T-helper 17 cell (primary cell): ENCODE measurements at regions not wholly inside any gene's neighbourhood (a gene's known extent, or its start where the extent isn't known, plus 50 kb on each side); places are given as distances from the start of the nearest gene placed in this dataset.

Experiments used
- ATAC-seq: fragments of 150-1000 bp; cut with Tn5 transposase; 2 replicates; pipeline ENCODE4 v1.10.0; 2021; ENCODE audit warnings: mild to moderate bottlenecking, moderate library complexity
- DNase-seq, 3 donors: peaks; one replicate each; pipeline versions ENCODE4 v3.0.0 to v3.0.0-alpha.2; 2020 to 2021
- H3K9me3 ChIP-seq: one replicate; pipeline ENCODE4 v1.7.0; 2013; ENCODE audit warnings: low read length, mild to moderate bottlenecking; ENCODE audit not compliant: control insufficient read depth, poor library complexity, severe bottlenecking
- H3K27ac Mint-ChIP-seq: one replicate; pipeline ENCODE4 v1.8.0; 2022; ENCODE audit warnings: mild to moderate bottlenecking, moderate library complexity, mixed read lengths
- H3K27me3 Mint-ChIP-seq: one replicate; pipeline ENCODE4 v1.8.0; 2022; ENCODE audit warnings: mixed read lengths
- H3K36me3 Mint-ChIP-seq: one replicate; pipeline ENCODE4 v1.8.0; 2022; ENCODE audit warnings: low read depth, mixed read lengths
- H3K4me1 Mint-ChIP-seq: one replicate; pipeline ENCODE4 v1.8.0; 2022; ENCODE audit warnings: mild to moderate bottlenecking, mixed read lengths
- H3K4me3 Mint-ChIP-seq: one replicate; pipeline ENCODE4 v1.8.0; 2022; ENCODE audit warnings: mild to moderate bottlenecking, moderate library complexity, mixed read lengths

DNA sequence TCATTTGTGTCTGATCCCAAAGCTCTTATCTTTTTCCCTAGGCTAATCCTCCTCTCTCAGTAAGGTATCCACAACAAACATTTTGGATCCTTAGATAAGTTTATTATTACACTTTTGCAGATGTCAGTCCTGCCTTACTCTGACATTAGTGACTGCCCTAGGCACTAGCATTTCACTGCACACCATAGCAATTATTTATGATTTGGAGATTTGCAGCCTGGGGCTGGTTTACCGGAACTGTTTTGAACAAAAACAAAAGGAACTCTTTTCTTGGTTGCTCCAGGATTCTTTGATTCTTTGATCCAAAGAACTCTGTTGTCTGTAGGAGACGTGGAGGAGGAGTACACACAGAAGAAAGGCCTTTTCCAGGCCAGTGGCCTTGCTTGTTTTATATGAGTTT, 80.4 kb downstream of the EDNRB start:
- H3K36me3 Mint-ChIP-seq: no peaks in the 10 kb centered on the region
- H3K4me3 Mint-ChIP-seq: no peak overlapping the region
- H3K9me3 ChIP-seq: no peaks in the 10 kb centered on the region
- ATAC-seq (no peak), DNase-seq (no peak)
- no peaks in the 10 kb centered on the region for H3K27me3 Mint-ChIP-seq
- H3K27ac Mint-ChIP-seq: no peak overlapping the region
- H3K4me1 Mint-ChIP-seq: no peaks in the 10 kb centered on the region

DNA sequence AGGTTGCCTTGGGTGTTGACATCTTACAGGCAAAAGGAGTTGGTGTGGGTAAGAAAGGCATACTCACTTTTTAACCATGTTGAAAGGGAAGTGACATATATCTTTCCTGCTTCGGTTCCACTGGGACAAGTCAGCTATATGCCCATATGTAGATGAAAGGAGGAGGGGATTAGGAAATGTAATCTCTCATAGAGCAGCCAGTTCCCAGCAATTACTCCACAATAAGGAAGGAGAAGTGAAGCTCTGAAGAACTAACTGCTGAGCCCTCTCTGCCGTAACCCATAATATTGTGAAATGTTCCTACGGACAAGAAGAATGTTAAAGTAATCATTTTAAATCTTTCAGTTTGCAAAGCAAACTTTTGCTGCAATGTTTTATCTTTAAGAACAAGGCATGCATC, 82.2 kb downstream of the EDNRB start:
- H3K36me3 Mint-ChIP-seq: no peaks in the 10 kb centered on the region
- no peaks in the 10 kb centered on the region for H3K27me3 Mint-ChIP-seq
- no peak overlapping the region for H3K27ac Mint-ChIP-seq
- no peaks in the 10 kb centered on the region for H3K9me3 ChIP-seq
- H3K4me1 Mint-ChIP-seq: no peaks in the 10 kb centered on the region
- DNase-seq (no peak), ATAC-seq (no peak)
- H3K4me3 Mint-ChIP-seq: no peak overlapping the region

DNA sequence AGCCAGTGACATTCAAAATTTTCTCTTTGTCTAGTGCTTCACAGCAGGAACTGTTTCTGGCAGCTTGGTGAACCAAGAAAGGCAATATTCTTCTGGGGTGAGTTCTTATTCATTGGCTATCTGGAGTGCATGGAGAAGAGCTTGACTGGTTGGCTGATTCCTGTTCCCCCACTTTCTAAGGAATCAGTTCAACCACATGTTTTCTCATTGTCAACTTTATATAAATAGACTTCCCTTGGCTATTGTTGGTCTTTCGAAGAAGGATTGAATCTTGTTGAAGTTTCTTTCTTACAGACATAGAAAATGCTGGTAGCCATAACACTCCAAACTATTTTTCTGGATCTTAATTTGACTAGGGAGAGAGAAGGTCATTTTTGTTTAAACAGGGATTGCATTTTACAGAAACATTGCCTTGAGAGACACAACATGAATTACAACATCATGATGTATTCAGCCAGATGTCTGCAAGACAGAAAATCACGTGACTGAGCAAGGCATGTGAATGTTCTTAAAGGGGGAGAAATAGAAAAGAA, 85.2 kb downstream of the EDNRB start:
- no peaks in the 10 kb centered on the region for H3K4me1 Mint-ChIP-seq
- ATAC-seq (no peak), DNase-seq (no peak)
- no peaks in the 10 kb centered on the region for H3K9me3 ChIP-seq
- no peaks in the 10 kb centered on the region for H3K27me3 Mint-ChIP-seq
- no peaks in the 10 kb centered on the region for H3K36me3 Mint-ChIP-seq
- no peak overlapping the region for H3K4me3 Mint-ChIP-seq
- H3K27ac Mint-ChIP-seq: no peak overlapping the region

DNA sequence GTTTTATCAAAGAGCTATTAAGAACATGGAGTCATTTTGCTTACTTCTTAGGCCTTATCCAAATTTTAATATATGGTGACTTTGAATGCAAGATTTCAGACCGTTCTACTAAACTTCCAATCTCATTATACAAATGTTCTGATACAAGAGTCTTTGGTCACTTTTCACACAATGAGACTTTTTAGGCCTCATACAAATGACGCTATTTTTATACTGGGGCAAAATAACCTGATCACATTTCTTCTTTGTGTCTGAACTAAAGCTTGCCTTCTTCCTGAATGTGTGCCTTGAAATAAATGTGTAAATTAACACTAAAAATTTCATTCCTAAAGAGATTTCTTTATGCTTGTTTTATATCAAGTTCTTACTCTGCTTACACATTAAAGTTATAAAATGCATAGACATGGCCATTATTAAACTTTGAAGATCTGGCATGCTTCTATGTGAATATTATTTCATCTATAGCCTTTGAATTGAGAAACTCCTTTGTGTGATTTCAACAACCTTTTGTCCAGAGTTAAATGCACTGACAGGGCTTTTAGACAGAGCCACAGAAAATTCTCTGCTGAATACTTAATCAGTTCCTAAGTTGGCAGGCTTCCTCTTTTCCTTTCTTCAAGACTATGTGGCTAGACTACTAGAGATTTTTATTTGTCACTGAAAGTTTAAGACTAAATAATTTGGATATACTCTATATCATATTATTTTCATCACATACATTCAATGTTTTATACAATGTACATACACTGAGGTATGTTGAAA, 86.1 kb downstream of the EDNRB start:
- no peak for ATAC-seq
- H3K27me3 Mint-ChIP-seq: no peaks in the 10 kb centered on the region

DNA sequence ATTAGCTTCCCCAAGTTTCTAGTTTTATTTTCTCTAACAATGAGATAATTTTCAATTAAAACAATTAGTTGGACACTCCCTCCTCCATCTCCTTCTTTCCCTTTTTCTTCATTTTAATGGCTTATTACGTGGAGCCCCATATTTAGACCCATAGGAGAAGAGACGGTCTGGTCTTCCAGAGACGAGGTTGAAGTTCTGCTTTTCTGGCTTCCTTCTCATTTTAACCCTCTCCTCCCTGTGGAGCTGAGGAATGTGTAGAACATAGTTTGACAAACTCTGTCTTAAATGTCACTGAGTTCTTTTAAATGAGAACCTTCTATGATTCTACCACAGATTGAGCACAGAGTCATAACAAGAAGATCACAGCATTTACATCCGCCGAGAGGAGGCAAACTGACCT, 86.8 kb downstream of the EDNRB start:
- Mint-ChIP-seq H3K27ac (no peak overlapping the region), H3K4me1 (no peaks in the 10 kb centered on the region), H3K36me3 (no peaks in the 10 kb centered on the region), H3K4me3 (no peak overlapping the region), H3K27me3 (no peaks in the 10 kb centered on the region)
- no peaks in the 10 kb centered on the region for H3K9me3 ChIP-seq
- DNase-seq (no peak), ATAC-seq (no peak)

More for the DNA sequence above, 86.1 kb downstream of the EDNRB start:
- H3K27ac Mint-ChIP-seq: no peak overlapping the region
- H3K4me1 Mint-ChIP-seq: no peaks in the 10 kb centered on the region
- H3K4me3 Mint-ChIP-seq: no peak overlapping the region
- DNase-seq: no peak
- no peaks in the 10 kb centered on the region for H3K9me3 ChIP-seq
- H3K36me3 Mint-ChIP-seq: no peaks in the 10 kb centered on the region

DNA sequence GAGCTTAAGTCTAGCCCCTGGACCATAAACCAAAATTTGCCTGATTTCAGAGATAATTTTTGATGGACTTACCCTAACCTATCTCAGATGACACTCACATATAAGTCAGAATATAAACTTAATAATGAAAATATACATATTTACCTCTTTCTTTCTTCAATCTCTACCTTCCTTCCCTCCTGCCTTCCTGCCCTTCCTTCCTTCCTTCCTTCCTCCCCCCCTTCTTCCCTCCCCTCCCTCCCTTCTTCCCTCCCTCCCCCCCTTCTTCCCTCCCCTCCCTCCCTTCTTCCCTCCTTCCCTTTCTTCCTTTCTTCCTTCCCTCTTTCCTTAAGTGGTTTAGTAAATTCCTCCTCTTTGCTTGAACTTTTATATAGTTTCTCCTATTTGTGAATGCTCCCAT, 88.7 kb downstream of the EDNRB start:
- Mint-ChIP-seq H3K36me3 (no peaks in the 10 kb centered on the region), H3K27ac (no peak overlapping the region), H3K4me1 (no peaks in the 10 kb centered on the region), H3K4me3 (no peak overlapping the region), H3K27me3 (no peaks in the 10 kb centered on the region)
- no peak for ATAC-seq
- no peak for DNase-seq
- no peaks in the 10 kb centered on the region for H3K9me3 ChIP-seq

DNA sequence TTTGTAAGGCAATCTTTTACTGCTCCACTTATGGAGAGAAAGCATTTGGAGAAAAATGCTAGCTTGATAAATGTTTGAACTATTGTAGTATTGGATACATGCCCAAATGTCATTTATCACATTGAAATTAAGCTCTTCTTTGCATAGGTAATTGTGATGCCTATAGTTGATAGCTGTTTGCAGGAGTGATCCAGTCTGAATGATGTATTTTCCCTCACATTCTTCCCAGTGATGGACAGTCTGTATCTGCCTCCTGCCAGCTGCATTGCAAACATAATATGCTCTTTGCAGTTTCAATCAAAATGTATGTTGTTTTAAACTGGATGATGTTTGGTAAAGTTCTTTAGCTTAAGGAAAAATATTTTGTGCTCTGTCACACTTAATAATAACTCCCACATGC, 89.8 kb downstream of the EDNRB start:
- DNase-seq (no peak), ATAC-seq (no peak)
- H3K4me3 Mint-ChIP-seq: no peak overlapping the region
- no peaks in the 10 kb centered on the region for H3K9me3 ChIP-seq
- H3K27me3 Mint-ChIP-seq: no peaks in the 10 kb centered on the region
- no peaks in the 10 kb centered on the region for H3K36me3 Mint-ChIP-seq
- no peak overlapping the region for H3K27ac Mint-ChIP-seq
- no peaks in the 10 kb centered on the region for H3K4me1 Mint-ChIP-seq

DNA sequence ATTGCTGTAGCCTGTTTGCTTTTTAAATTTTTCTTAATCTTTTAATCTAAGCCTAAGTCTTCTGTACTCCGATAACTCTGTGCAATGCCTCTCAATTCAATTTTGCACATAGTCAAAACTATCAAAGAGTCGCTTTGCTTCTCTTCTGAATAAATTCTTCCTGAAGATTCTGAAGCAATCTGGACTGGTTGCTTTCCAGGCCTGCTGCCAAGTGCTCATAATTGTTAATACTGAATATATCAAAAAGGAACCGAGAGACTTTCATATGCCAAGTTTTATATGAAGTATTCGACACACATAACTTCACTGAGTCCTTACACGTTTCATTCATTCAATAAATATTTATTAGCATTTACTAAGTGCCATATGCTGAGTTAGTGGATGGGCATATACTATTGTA, 91.3 kb downstream of the EDNRB start:
- no peak overlapping the region for H3K4me3 Mint-ChIP-seq
- H3K27ac Mint-ChIP-seq: no peak overlapping the region
- peaks cover 9% of the 10 kb centered on the region for H3K27me3 Mint-ChIP-seq
- ATAC-seq (no peak), DNase-seq (no peak)
- H3K36me3 Mint-ChIP-seq: no peaks in the 10 kb centered on the region
- no peaks in the 10 kb centered on the region for H3K4me1 Mint-ChIP-seq
- no peaks in the 10 kb centered on the region for H3K9me3 ChIP-seq

DNA sequence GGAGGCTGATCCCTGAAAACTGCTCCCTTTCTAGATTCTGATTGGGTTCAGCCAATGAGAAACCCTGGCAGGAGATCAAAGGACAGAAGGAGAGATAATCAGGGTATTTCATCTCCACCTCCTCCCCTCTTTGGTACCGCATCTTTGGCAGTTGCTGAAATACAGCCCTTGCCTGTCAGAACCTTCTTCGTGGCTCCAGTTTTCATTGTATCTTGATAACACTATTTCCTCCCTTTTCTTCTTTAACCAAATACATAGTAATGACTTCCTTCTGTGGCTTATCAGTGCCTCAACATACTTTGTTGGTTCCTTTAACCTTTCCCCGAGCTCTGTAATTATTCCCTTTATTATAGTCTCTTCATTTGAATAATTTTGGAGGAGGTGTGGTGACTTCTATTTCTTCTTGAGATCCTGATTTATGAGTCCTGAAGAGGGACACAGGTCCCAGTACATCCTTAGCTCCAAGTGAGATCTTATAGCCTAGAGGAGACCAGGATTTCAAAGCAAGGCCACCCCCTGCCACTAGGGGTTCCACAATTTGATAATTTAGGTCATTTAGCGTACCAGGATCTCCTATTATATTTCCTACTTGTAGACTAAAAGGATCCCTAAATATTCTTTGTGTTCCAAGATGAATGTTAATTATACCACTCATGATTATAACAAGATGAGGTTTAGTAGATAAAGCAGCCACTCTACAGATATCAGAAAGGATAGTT, 98.0 kb downstream of the EDNRB start:
- Mint-ChIP-seq H3K4me3 (peak overlapping the region; percentile 21), H3K4me1 (peaks cover 8% of the 10 kb centered on the region), H3K27ac (no peak overlapping the region), H3K36me3 (peaks cover 3% of the 10 kb centered on the region), H3K27me3 (peaks cover 14% of the 10 kb centered on the region)
- DNase-seq (no peak), ATAC-seq (no peak)
- H3K9me3 ChIP-seq: no peaks in the 10 kb centered on the region

DNA sequence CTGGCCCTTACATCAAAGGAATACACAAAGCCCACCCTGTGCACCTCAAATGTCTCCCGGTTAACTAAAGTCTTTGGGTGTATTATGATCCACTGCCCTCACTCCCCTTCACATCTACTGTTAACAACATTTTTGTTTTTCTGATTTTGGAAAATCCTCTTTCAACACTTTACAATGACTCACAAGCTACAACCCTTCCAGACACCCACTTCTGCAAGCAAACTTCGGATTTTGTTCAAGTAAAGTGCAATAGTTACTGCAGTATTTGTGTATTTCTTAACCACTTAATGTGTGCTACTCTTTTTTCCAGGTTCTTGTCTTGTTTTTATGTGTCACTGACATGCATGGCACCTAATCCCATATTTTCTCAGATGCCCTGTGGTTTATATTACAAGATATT, 101.1 kb downstream of the EDNRB start:
- H3K36me3 Mint-ChIP-seq: peaks cover 3% of the 10 kb centered on the region
- peaks cover 7% of the 10 kb centered on the region for H3K27me3 Mint-ChIP-seq

DNA sequence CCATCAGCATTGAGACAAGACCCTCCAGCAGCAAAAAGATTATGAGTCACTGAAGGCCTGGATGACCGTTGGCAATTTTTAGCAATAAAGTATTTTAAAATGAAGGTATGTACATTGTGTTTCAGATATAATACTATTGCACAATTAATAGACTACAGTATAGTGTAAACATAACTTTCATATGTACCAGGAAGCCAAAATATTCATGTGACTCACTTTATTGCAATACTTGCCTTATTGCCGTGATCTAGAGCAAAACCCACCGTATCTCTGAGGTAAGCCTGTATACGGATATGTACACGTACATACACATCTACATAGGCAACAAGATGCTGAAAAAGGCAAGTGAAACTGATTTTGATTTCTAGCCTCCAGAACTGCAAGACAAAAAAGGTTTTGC, 103.3 kb downstream of the EDNRB start:
- peaks cover 5% of the 10 kb centered on the region for H3K27me3 Mint-ChIP-seq
- H3K4me1 Mint-ChIP-seq: peaks cover 6% of the 10 kb centered on the region
- DNase-seq (no peak), ATAC-seq (no peak)
- H3K4me3 Mint-ChIP-seq: no peak overlapping the region
- peaks cover 3% of the 10 kb centered on the region for H3K36me3 Mint-ChIP-seq
- H3K27ac Mint-ChIP-seq: no peak overlapping the region
- H3K9me3 ChIP-seq: no peaks in the 10 kb centered on the region

More for the DNA sequence above, 101.1 kb downstream of the EDNRB start:
- H3K4me3 Mint-ChIP-seq: no peak overlapping the region
- no peak for DNase-seq
- ATAC-seq: no peak
- H3K27ac Mint-ChIP-seq: no peak overlapping the region
- no peaks in the 10 kb centered on the region for H3K9me3 ChIP-seq
- H3K4me1 Mint-ChIP-seq: peaks cover 8% of the 10 kb centered on the region
